HG03521 (cell line): ENCODE measurements at regions not wholly inside any gene's neighbourhood (a gene's known extent, or its start where the extent isn't known, plus 50 kb on each side); places are given as distances from the start of the nearest gene placed in this dataset.

Experiments used
- ATAC-seq: cut with Tn5 transposase; IDR thresholded peaks from one replicate; pipeline ENCODE4 v1.9.1; 2021; ENCODE audit warnings: mild to moderate bottlenecking, moderate library complexity; ENCODE audit not compliant: unreplicated experiment

- no peak for ATAC-seq
Observed at GRCh38 chr4:10212400-10212799, 95.8 kb upstream of the WDR1 start.

- ATAC-seq, result no peak
Observed at GRCh38 chr4:10207116-10207515, 90.5 kb upstream of the WDR1 start.

GRCh38 chr4:10205223-10205622 lies 88.6 kb upstream of the WDR1 start:
- ATAC-seq, result no peak

GRCh38 chr4:10204401-10205058 lies 87.9 kb upstream of the WDR1 start:
- no peak for ATAC-seq

GRCh38 chr4:10203851-10204250 lies 87.3 kb upstream of the WDR1 start:
- ATAC-seq, result no peak

- ATAC-seq, result no peak
Observed at GRCh38 chr4:10201381-10202223, 85.0 kb upstream of the WDR1 start.

GRCh38 chr4:10200869-10201268 lies 84.3 kb upstream of the WDR1 start:
- ATAC-seq, result no peak

- ATAC-seq, result no peak
Observed at GRCh38 chr4:10198365-10198764, 81.8 kb upstream of the WDR1 start.

- no peak for ATAC-seq
Observed at GRCh38 chr4:10197952-10198351, 81.4 kb upstream of the WDR1 start.

- ATAC-seq, result no peak
Observed at GRCh38 chr4:10196191-10196590, 79.6 kb upstream of the WDR1 start.

- ATAC-seq, result no peak
Observed at GRCh38 chr4:10192331-10192730, 75.7 kb upstream of the WDR1 start.

GRCh38 chr4:10188400-10189004 lies 71.9 kb upstream of the WDR1 start:
- no peak for ATAC-seq

- no peak for ATAC-seq
Observed at GRCh38 chr4:10186228-10187214, 69.9 kb upstream of the WDR1 start.

- ATAC-seq, result no peak
Observed at GRCh38 chr4:10185518-10186227, 69.1 kb upstream of the WDR1 start.

GRCh38 chr4:10184501-10184938 lies 67.9 kb upstream of the WDR1 start:
- no peak for ATAC-seq

- no peak for ATAC-seq
Observed at GRCh38 chr4:10184041-10184440, 67.4 kb upstream of the WDR1 start.

- no peak for ATAC-seq
Observed at GRCh38 chr4:10183462-10183861, 66.9 kb upstream of the WDR1 start.

GRCh38 chr4:10182446-10183424 lies 66.1 kb upstream of the WDR1 start:
- ATAC-seq, result no peak
